GM23338 (cell line): ENCODE measurements at regions not wholly inside any gene's neighbourhood (a gene's known extent, or its start where the extent isn't known, plus 50 kb on each side); places are given as distances from the start of the nearest gene placed in this dataset.

Source experiments
- ATAC-seq: fragments of 200-7000 bp; cut with Tn5 transposase; 3 replicates; pipeline ENCODE4 v1.9.1; 2020
- DNase-seq: peaks from one replicate; pipeline ENCODE4 v3.0.0-alpha.2; 2015; ENCODE audit warnings: low spot score
- H2AFZ ChIP-seq: fragments of 200-600 bp; sonication (generic); 2 replicates; pipeline ENCODE4 v1.8.0; 2016; ENCODE audit warnings: antibody characterized with exemption, mild to moderate bottlenecking, moderate library complexity
- H3F3A ChIP-seq: fragments of 200-600 bp; sonication (generic); replicated peaks from 2 replicates; pipeline ENCODE4 v1.8.0; 2017; ENCODE audit warnings: antibody characterized with exemption, mixed run types, low read depth
- H3K27ac ChIP-seq: fragments of 200-600 bp; sonication (generic); 2 replicates; pipeline ENCODE4 v1.6.1; 2016; ENCODE audit warnings: low read depth
- H3K27me3 ChIP-seq: fragments of 200-600 bp; sonication (generic); 2 replicates; pipeline ENCODE4 v1.8.0; 2016; ENCODE audit warnings: mild to moderate bottlenecking, mixed run types, moderate library complexity; ENCODE audit not compliant: insufficient read depth
- H3K36me3 ChIP-seq: fragments of 200-600 bp; sonication (generic); 2 replicates; pipeline ENCODE4 v1.8.0; 2016; ENCODE audit warnings: mild to moderate bottlenecking; ENCODE audit not compliant: insufficient read depth
- H3K4me1 ChIP-seq: fragments of 200-600 bp; sonication (generic); 2 replicates; pipeline ENCODE4 v1.8.0; 2016; ENCODE audit warnings: mild to moderate bottlenecking, moderate library complexity; ENCODE audit not compliant: insufficient read depth
- H3K4me2 ChIP-seq: fragments of 200-600 bp; sonication (generic); 2 replicates; pipeline ENCODE4 v1.7.1; 2017; ENCODE audit warnings: mixed run types
- H3K4me3 ChIP-seq: fragments of 200-600 bp; sonication (generic); 2 replicates; pipeline ENCODE4 v1.6.1; 2016; ENCODE audit warnings: mixed run types
- H3K79me2 ChIP-seq: fragments of 200-600 bp; sonication (generic); replicated peaks from 2 replicates; pipeline ENCODE4 v1.8.0; 2017; ENCODE audit warnings: mild to moderate bottlenecking; ENCODE audit not compliant: insufficient read depth
- H3K9me2 ChIP-seq: fragments of 200-600 bp; sonication (generic); 2 replicates; pipeline ENCODE4 v1.8.0; 2017; ENCODE audit not compliant: insufficient read depth
- H4K20me1 ChIP-seq: fragments of 200-600 bp; sonication (generic); replicated peaks from 2 replicates; pipeline ENCODE4 v1.8.0; 2017; ENCODE audit warnings: mild to moderate bottlenecking; ENCODE audit not compliant: insufficient read depth
- H3K27ac Mint-ChIP-seq: 2 replicates; pipeline ENCODE4 v1.8.0; 2020; ENCODE audit warnings: inconsistent platforms, mild to moderate bottlenecking, moderate library complexity, mixed read lengths
- H3K27me3 Mint-ChIP-seq: 3 replicates; pipeline ENCODE4 v1.8.0; 2022; ENCODE audit warnings: low read depth, mild to moderate bottlenecking, moderate library complexity, mixed read lengths, inconsistent platforms; ENCODE audit not compliant: insufficient read depth, poor library complexity
- H3K36me3 Mint-ChIP-seq: 3 replicates; pipeline ENCODE4 v1.8.0; 2021; ENCODE audit warnings: low read depth, mild to moderate bottlenecking, inconsistent platforms, moderate library complexity, mixed read lengths
- H3K4me1 Mint-ChIP-seq: 3 replicates; pipeline ENCODE4 v1.8.0; 2020; ENCODE audit warnings: mild to moderate bottlenecking, inconsistent platforms, mixed read lengths
- H3K4me3 Mint-ChIP-seq: 3 replicates; pipeline ENCODE4 v1.8.0; 2021; ENCODE audit warnings: moderate library complexity, mild to moderate bottlenecking, inconsistent platforms, mixed read lengths
- H3K9me3 Mint-ChIP-seq: 3 replicates; pipeline ENCODE4 v1.8.0; 2020; ENCODE audit warnings: moderate library complexity, mild to moderate bottlenecking, inconsistent platforms, mixed read lengths
- CREB1 ChIP-seq: fragments of 250-450 bp; sonication (Bioruptor Pico); IDR thresholded peaks from 2 replicates; pipeline ENCODE4 v1.5.0; 2020; ENCODE audit warnings: low read depth, mild to moderate bottlenecking, moderate library complexity
- ETS1 ChIP-seq: IDR thresholded peaks from 2 replicates; pipeline ENCODE4 v1.6.1; 2016; ENCODE audit warnings: antibody characterized with exemption
- EZH2 ChIP-seq: fragments of 200-600 bp; sonication (generic); IDR thresholded peaks from one replicate; pipeline ENCODE4 v1.8.0; 2017; ENCODE audit warnings: antibody characterized with exemption, mild to moderate bottlenecking, low read depth; ENCODE audit not compliant: unreplicated experiment
- EZH2phosphoT487 ChIP-seq: fragments of 200-600 bp; sonication (generic); IDR thresholded peaks from one replicate; pipeline ENCODE4 v1.8.1; 2018; ENCODE audit warnings: antibody characterized with exemption; ENCODE audit not compliant: unreplicated experiment
- JUNB ChIP-seq: IDR thresholded peaks from one replicate; pipeline ENCODE4 v1.6.1; 2016; ENCODE audit warnings: antibody characterized with exemption; ENCODE audit not compliant: unreplicated experiment
- NANOG ChIP-seq: IDR thresholded peaks from 2 replicates; pipeline ENCODE4 v1.6.1; 2016; ENCODE audit warnings: antibody characterized with exemption, borderline replicate concordance
- ZNF331 ChIP-seq: fragments of 250-450 bp; sonication (Bioruptor Pico); IDR thresholded peaks from 2 replicates; pipeline ENCODE4 v1.5.0; 2020; ENCODE audit warnings: low read depth, mild to moderate bottlenecking, moderate library complexity
- TF ChIP-seq, protein P1 (sequence below), 2 experiments: fragments of 200-600 bp in 1 of 2; sonication (generic) in 1 of 2; conservative IDR thresholded peaks; 2 replicates each; pipeline versions ENCODE4 v1.5.1 to v1.6.1; 2016 to 2017; ENCODE audit warnings: antibody characterized with exemption in 2 of 2, low read depth in 2 of 2, mild to moderate bottlenecking in 2 of 2, moderate library complexity in 1 of 2
- TF ChIP-seq, protein P2 (sequence below): fragments of 250-450 bp; sonication (Bioruptor Pico); IDR thresholded peaks from 2 replicates; pipeline ENCODE4 v1.5.0; 2020; ENCODE audit warnings: mild to moderate bottlenecking, moderate library complexity
- TF ChIP-seq, protein P3 (sequence below): IDR thresholded peaks from one replicate; pipeline ENCODE4 v1.6.1; 2018; ENCODE audit warnings: antibody characterized with exemption; ENCODE audit not compliant: unreplicated experiment

DNA sequence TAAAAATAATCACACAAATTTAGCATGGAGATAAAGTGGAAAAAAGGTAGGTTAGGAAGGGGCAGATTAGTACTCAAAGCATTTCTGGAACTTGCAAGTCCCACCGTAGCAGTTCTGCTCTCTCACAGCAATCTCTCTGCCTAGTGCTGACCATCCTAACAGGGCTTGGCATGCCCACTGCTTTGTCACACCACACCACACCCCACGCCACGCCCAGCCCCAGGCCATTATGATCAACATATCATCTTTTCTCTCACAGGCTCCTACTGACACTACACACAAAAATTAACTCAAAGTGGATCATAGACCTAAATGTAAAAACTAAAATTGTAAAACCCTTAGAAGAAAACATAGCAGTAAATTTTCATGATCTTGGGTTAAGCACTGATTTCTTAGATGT lies 273.7 kb downstream of the DAD1 start:
- H3K4me1 ChIP-seq = no peaks in the 10 kb centered on the region
- no peak overlapping the region for H2AFZ ChIP-seq
- Mint-ChIP-seq H3K9me3 (no peaks in the 10 kb centered on the region), H3K36me3 (no peaks in the 10 kb centered on the region), H3K27ac (no peak overlapping the region), H3K27me3 (peaks cover 2% of the 10 kb centered on the region), H3K4me1 (0 out of 3 replicates have a peak, but pooled peaks cover 4% of the 10 kb centered on the region), H3K4me3 (no peak overlapping the region)
- H4K20me1 ChIP-seq = no peaks in the 10 kb centered on the region
- H3K27me3 ChIP-seq = no peaks in the 10 kb centered on the region
- DNase-seq = no peak
- H3K4me2 ChIP-seq = no peak overlapping the region
- no peaks in the 10 kb centered on the region for H3K9me2 ChIP-seq
- H3K36me3 ChIP-seq = no peaks in the 10 kb centered on the region
- H3K79me2 ChIP-seq = no peaks in the 10 kb centered on the region
- no peak overlapping the region for H3K27ac ChIP-seq
- H3K4me3 ChIP-seq = no peak overlapping the region
- no peaks in the 10 kb centered on the region for H3F3A ChIP-seq
- ATAC-seq = no peak
- TF ChIP-seq EZH2phosphoT487 (no peak), CREB1 (no peak), EZH2 (no peak), NANOG (no peak), JUNB (no peak), ETS1 (no peak), ZNF331 (CRISPR knock-in tag) (no peak)
- TF ChIP-seq, protein P1, sequence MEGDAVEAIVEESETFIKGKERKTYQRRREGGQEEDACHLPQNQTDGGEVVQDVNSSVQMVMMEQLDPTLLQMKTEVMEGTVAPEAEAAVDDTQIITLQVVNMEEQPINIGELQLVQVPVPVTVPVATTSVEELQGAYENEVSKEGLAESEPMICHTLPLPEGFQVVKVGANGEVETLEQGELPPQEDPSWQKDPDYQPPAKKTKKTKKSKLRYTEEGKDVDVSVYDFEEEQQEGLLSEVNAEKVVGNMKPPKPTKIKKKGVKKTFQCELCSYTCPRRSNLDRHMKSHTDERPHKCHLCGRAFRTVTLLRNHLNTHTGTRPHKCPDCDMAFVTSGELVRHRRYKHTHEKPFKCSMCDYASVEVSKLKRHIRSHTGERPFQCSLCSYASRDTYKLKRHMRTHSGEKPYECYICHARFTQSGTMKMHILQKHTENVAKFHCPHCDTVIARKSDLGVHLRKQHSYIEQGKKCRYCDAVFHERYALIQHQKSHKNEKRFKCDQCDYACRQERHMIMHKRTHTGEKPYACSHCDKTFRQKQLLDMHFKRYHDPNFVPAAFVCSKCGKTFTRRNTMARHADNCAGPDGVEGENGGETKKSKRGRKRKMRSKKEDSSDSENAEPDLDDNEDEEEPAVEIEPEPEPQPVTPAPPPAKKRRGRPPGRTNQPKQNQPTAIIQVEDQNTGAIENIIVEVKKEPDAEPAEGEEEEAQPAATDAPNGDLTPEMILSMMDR (conservative IDR thresholded peaks at IDR 0.05; ENCODE audit: low read depth in 2 of 2) = no peak
- TF ChIP-seq, protein P2, sequence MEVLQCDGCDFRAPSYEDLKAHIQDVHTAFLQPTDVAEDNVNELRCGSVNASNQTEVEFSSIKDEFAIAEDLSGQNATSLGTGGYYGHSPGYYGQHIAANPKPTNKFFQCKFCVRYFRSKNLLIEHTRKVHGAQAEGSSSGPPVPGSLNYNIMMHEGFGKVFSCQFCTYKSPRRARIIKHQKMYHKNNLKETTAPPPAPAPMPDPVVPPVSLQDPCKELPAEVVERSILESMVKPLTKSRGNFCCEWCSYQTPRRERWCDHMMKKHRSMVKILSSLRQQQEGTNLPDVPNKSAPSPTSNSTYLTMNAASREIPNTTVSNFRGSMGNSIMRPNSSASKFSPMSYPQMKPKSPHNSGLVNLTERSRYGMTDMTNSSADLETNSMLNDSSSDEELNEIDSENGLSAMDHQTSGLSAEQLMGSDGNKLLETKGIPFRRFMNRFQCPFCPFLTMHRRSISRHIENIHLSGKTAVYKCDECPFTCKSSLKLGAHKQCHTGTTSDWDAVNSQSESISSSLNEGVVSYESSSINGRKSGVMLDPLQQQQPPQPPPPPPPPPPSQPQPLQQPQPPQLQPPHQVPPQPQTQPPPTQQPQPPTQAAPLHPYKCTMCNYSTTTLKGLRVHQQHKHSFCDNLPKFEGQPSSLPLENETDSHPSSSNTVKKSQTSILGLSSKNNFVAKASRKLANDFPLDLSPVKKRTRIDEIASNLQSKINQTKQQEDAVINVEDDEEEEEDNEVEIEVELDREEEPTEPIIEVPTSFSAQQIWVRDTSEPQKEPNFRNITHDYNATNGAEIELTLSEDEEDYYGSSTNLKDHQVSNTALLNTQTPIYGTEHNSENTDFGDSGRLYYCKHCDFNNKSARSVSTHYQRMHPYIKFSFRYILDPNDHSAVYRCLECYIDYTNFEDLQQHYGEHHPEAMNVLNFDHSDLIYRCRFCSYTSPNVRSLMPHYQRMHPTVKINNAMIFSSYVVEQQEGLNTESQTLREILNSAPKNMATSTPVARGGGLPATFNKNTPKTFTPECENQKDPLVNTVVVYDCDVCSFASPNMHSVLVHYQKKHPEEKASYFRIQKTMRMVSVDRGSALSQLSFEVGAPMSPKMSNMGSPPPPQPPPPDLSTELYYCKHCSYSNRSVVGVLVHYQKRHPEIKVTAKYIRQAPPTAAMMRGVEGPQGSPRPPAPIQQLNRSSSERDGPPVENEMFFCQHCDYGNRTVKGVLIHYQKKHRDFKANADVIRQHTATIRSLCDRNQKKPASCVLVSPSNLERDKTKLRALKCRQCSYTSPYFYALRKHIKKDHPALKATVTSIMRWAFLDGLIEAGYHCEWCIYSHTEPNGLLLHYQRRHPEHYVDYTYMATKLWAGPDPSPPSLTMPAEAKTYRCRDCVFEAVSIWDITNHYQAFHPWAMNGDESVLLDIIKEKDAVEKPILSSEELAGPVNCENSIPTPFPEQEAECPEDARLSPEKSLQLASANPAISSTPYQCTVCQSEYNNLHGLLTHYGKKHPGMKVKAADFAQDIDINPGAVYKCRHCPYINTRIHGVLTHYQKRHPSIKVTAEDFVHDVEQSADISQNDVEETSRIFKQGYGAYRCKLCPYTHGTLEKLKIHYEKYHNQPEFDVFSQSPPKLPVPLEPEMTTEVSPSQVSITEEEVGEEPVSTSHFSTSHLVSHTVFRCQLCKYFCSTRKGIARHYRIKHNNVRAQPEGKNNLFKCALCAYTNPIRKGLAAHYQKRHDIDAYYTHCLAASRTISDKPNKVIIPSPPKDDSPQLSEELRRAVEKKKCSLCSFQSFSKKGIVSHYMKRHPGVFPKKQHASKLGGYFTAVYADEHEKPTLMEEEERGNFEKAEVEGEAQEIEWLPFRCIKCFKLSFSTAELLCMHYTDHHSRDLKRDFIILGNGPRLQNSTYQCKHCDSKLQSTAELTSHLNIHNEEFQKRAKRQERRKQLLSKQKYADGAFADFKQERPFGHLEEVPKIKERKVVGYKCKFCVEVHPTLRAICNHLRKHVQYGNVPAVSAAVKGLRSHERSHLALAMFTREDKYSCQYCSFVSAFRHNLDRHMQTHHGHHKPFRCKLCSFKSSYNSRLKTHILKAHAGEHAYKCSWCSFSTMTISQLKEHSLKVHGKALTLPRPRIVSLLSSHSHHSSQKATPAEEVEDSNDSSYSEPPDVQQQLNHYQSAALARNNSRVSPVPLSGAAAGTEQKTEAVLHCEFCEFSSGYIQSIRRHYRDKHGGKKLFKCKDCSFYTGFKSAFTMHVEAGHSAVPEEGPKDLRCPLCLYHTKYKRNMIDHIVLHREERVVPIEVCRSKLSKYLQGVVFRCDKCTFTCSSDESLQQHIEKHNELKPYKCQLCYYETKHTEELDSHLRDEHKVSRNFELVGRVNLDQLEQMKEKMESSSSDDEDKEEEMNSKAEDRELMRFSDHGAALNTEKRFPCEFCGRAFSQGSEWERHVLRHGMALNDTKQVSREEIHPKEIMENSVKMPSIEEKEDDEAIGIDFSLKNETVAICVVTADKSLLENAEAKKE (CRISPR knock-in tag) = no peak
- TF ChIP-seq, protein P3, sequence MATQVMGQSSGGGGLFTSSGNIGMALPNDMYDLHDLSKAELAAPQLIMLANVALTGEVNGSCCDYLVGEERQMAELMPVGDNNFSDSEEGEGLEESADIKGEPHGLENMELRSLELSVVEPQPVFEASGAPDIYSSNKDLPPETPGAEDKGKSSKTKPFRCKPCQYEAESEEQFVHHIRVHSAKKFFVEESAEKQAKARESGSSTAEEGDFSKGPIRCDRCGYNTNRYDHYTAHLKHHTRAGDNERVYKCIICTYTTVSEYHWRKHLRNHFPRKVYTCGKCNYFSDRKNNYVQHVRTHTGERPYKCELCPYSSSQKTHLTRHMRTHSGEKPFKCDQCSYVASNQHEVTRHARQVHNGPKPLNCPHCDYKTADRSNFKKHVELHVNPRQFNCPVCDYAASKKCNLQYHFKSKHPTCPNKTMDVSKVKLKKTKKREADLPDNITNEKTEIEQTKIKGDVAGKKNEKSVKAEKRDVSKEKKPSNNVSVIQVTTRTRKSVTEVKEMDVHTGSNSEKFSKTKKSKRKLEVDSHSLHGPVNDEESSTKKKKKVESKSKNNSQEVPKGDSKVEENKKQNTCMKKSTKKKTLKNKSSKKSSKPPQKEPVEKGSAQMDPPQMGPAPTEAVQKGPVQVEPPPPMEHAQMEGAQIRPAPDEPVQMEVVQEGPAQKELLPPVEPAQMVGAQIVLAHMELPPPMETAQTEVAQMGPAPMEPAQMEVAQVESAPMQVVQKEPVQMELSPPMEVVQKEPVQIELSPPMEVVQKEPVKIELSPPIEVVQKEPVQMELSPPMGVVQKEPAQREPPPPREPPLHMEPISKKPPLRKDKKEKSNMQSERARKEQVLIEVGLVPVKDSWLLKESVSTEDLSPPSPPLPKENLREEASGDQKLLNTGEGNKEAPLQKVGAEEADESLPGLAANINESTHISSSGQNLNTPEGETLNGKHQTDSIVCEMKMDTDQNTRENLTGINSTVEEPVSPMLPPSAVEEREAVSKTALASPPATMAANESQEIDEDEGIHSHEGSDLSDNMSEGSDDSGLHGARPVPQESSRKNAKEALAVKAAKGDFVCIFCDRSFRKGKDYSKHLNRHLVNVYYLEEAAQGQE = no peak
